ENCODE measurements at regions not wholly inside any gene's neighbourhood (a gene's known extent, or its start where the extent isn't known, plus 50 kb on each side); places are given as distances from the start of the nearest gene placed in this dataset.

- no peaks in the 10 kb centered on the region for H3K36me3 ChIP-seq
- H3K27ac ChIP-seq, result no peak overlapping the region
- H3K27me3 ChIP-seq, result no peaks in the 10 kb centered on the region
- no peaks in the 10 kb centered on the region for H3K4me1 ChIP-seq
- H3K9me3 ChIP-seq, result no peaks in the 10 kb centered on the region
- no peak for DNase-seq
- H3K4me3 ChIP-seq, result no peak overlapping the region
- TF ChIP-seq POLR2A (IDR thresholded peaks at IDR 0.05) (no peak), CTCF (IDR thresholded peaks at IDR 0.05) (no peak)
These were observed 108.4 kb upstream of the GGTLC1 start for GRCh38 chr20:24096864-24097450.

GRCh38 chr20:24096264-24096663, 107.7 kb upstream of the GGTLC1 start:
- Histone ChIP-seq H3K4me3 (no peak overlapping the region), H3K27ac (no peak overlapping the region)
- TF ChIP-seq POLR2A (IDR thresholded peaks at IDR 0.05) (no peak), CTCF (IDR thresholded peaks at IDR 0.05) (no peak)

GRCh38 chr20:24095756-24096155, 107.2 kb upstream of the GGTLC1 start:
- Histone ChIP-seq H3K36me3 (no peaks in the 10 kb centered on the region), H3K4me3 (no peak overlapping the region), H3K27me3 (no peaks in the 10 kb centered on the region), H3K4me1 (no peaks in the 10 kb centered on the region), H3K27ac (no peak overlapping the region), H3K9me3 (no peaks in the 10 kb centered on the region)
- DNase-seq, result no peak
- TF ChIP-seq CTCF (IDR thresholded peaks at IDR 0.05) (no peak), POLR2A (IDR thresholded peaks at IDR 0.05) (no peak)

More at GRCh38 chr20:24096264-24096663, 107.7 kb upstream of the GGTLC1 start:
- Histone ChIP-seq H3K27me3 (no peaks in the 10 kb centered on the region), H3K9me3 (no peaks in the 10 kb centered on the region), H3K4me1 (no peaks in the 10 kb centered on the region), H3K36me3 (no peaks in the 10 kb centered on the region)
- DNase-seq, result no peak

- no peak for TF ChIP-seq POLR2A (IDR thresholded peaks at IDR 0.05)
- DNase-seq, result no peak
- H3K9me3 ChIP-seq, result no peaks in the 10 kb centered on the region
These were observed 106.7 kb upstream of the GGTLC1 start for GRCh38 chr20:24095303-24095702.

GRCh38 chr20:24089576-24089975, 101.0 kb upstream of the GGTLC1 start:
- no peaks in the 10 kb centered on the region for H3K4me1 ChIP-seq
- no peaks in the 10 kb centered on the region for H3K36me3 ChIP-seq

More at GRCh38 chr20:24095303-24095702, 106.7 kb upstream of the GGTLC1 start:
- no peak overlapping the region for H3K4me3 ChIP-seq
- H3K27me3 ChIP-seq, result no peaks in the 10 kb centered on the region
- H3K36me3 ChIP-seq, result no peaks in the 10 kb centered on the region
- H3K27ac ChIP-seq, result no peak overlapping the region
- H3K4me1 ChIP-seq, result no peaks in the 10 kb centered on the region

GRCh38 chr20:24086121-24086520, 97.5 kb upstream of the GGTLC1 start:
- TF ChIP-seq CTCF (IDR thresholded peaks at IDR 0.05), result no peak
- TF ChIP-seq POLR2A (IDR thresholded peaks at IDR 0.05), result no peak
- Histone ChIP-seq H3K4me1 (no peaks in the 10 kb centered on the region), H3K4me3 (no peak overlapping the region), H3K36me3 (no peaks in the 10 kb centered on the region), H3K27me3 (no peaks in the 10 kb centered on the region), H3K27ac (no peak overlapping the region), H3K9me3 (no peaks in the 10 kb centered on the region)
- DNase-seq, result no peak

More at GRCh38 chr20:24089576-24089975, 101.0 kb upstream of the GGTLC1 start:
- no peak overlapping the region for H3K4me3 ChIP-seq
- DNase-seq, result no peak
- no peaks in the 10 kb centered on the region for H3K27me3 ChIP-seq
- TF ChIP-seq POLR2A (IDR thresholded peaks at IDR 0.05) (no peak), CTCF (IDR thresholded peaks at IDR 0.05) (no peak)
- no peaks in the 10 kb centered on the region for H3K9me3 ChIP-seq
- no peak overlapping the region for H3K27ac ChIP-seq

Data from Peyer's patch (tissue), 4 donors.